HepG2 (cell line): ENCODE measurements at regions not wholly inside any gene's neighbourhood (a gene's known extent, or its start where the extent isn't known, plus 50 kb on each side); places are given as distances from the start of the nearest gene placed in this dataset.
"Not testable (repeated sequence)": the region's sequence is repeated elsewhere in the genome, so short reads cannot be mapped to it uniquely, and the experiment has no call there.

Source experiments
- ATAC-seq: fragments of 200-7000 bp; cut with Tn5 transposase; 3 replicates; pipeline ENCODE4 v1.9.1; 2020; ENCODE audit warnings: mild to moderate bottlenecking, moderate library complexity
- BruUV-seq: library from RNA; stranded (reverse); fragments of 400-500 nt; replicated peaks from 2 replicates; lab custom pipeline; 2021; lab: Mats Ljungman, UMichigan
- CTCF ChIA-PET: fragments of 300-600 bp; formaldehyde crosslinking; extraction: SDS; loops from one replicate; lab custom pipeline; 2021; ENCODE audit warnings: low total read pairs, inconsistent platforms, low intra/inter-chr PET ratio; lab: Yijun Ruan, JAX
- POLR2A ChIA-PET: fragments of 350-600 bp; sonication (Branson Sonifier 250); formaldehyde crosslinking; loops from one replicate; lab custom pipeline; 2020; ENCODE audit warnings: antibody characterized with exemption, inconsistent platforms; lab: Yijun Ruan, JAX
- DNase-seq: peaks from one replicate; pipeline ENCODE4 v3.0.0-alpha.2; 2015; ENCODE audit warnings: low spot score
- FAIRE-seq: peaks from 3 replicates; lab custom pipeline; 2011; peaks lifted over from hg19 to GRCh38; lab: Jason Lieb, UNC
- H2AFZ ChIP-seq: one replicate; pipeline ENCODE4 v1.6.1; 2011; ENCODE audit warnings: low read length, inconsistent platforms
- H3K27ac ChIP-seq: fragments of 300-600 bp; 3 replicates; pipeline ENCODE4 v1.8.0; 2011; ENCODE audit warnings: mixed run types, mild to moderate bottlenecking, mixed read lengths, low read length, inconsistent platforms; ENCODE audit not compliant: insufficient read depth; ENCODE audit errors: extremely low read length
- H3K27me3 ChIP-seq, 2 experiments: fragments of 200-600 bp in 1 of 2; 2 replicates in 1 of 2; 3 replicates in 1 of 2; pipeline versions ENCODE4 v1.6.0 to v1.8.0; 2011; ENCODE audit warnings: low read length in 2 of 2, mild to moderate bottlenecking in 2 of 2, moderate library complexity in 2 of 2, inconsistent platforms in 1 of 2; ENCODE audit not compliant: insufficient read depth in 2 of 2, control insufficient read depth in 1 of 2
- H3K36me3 ChIP-seq, 2 experiments: fragments of 200-600 bp in 1 of 2; replicated peaks in 1 of 2; 2 replicates in 1 of 2; 3 replicates in 1 of 2; pipeline versions ENCODE4 v1.5.1 to v1.8.0; 2011; ENCODE audit warnings: low read length in 2 of 2, inconsistent platforms in 1 of 2; ENCODE audit not compliant: insufficient read depth in 2 of 2, control insufficient read depth in 1 of 2
- H3K4me1 ChIP-seq: 2 replicates; pipeline ENCODE4 v1.5.1; 2012; ENCODE audit warnings: low read length, inconsistent platforms; ENCODE audit not compliant: insufficient read depth
- H3K4me2 ChIP-seq: 2 replicates; pipeline ENCODE4 v1.6.0; 2011; ENCODE audit warnings: low read depth, low read length, inconsistent platforms
- H3K4me3 ChIP-seq, 3 experiments: fragments of 200-600 bp in 1 of 3; sonication (generic), shearing (Covaris generic) in 1 of 3; replicated peaks in 1 of 3; 2 replicates each; pipeline ENCODE4 v1.5.1; 2011 to 2016; ENCODE audit warnings: low read length in 3 of 3, inconsistent platforms in 2 of 3, low read depth in 2 of 3, mild to moderate bottlenecking in 2 of 3, control low read depth in 1 of 3, mixed read lengths in 1 of 3; ENCODE audit not compliant: insufficient read depth in 1 of 3
- H3K79me2 ChIP-seq: one replicate; pipeline ENCODE4 v1.6.1; 2011; ENCODE audit warnings: low read length, inconsistent platforms; ENCODE audit not compliant: insufficient read depth
- H3K9ac ChIP-seq: 2 replicates; pipeline ENCODE4 v1.6.0; 2011; ENCODE audit warnings: mild to moderate bottlenecking, low read depth, low read length, inconsistent platforms; ENCODE audit not compliant: insufficient read depth
- H3K9me3 ChIP-seq: 2 replicates; pipeline ENCODE4 v1.5.1; 2012; ENCODE audit warnings: mild to moderate bottlenecking, low read length
- H4K20me1 ChIP-seq: 2 replicates; pipeline ENCODE4 v1.6.0; 2011; ENCODE audit warnings: inconsistent platforms, mild to moderate bottlenecking, low read length, moderate library complexity; ENCODE audit not compliant: insufficient read depth
- RAD21 ChIP-seq: fragments of 450-650 bp; formaldehyde crosslinking; IDR thresholded peaks from 2 replicates; pipeline ENCODE4 v1.5.0; 2020; ENCODE audit warnings: mild to moderate bottlenecking
- SMC3 ChIP-seq: IDR thresholded peaks from 2 replicates; pipeline ENCODE4 v1.6.1; 2011; ENCODE audit warnings: low read length, improper control_type of control experiment
- SOX6 ChIP-seq, 2 experiments: fragments of 450-650 bp in 1 of 2; sonication (generic) in 1 of 2; formaldehyde crosslinking in 1 of 2; IDR thresholded peaks; 2 replicates each; pipeline versions ENCODE4 v1.4.0 to v1.6.1; 2017 to 2020; ENCODE audit warnings: antibody characterized with exemption in 1 of 2, mild to moderate bottlenecking in 1 of 2, missing genetic modification reagents in 1 of 2
- ZNF501 ChIP-seq: sonication (generic); formaldehyde crosslinking; IDR thresholded peaks from 2 replicates; pipeline ENCODE4 v1.5.1; 2020; ENCODE audit warnings: mild to moderate bottlenecking, moderate library complexity, missing genetic modification reagents
- ZNF546 ChIP-seq: sonication (generic); formaldehyde crosslinking; conservative IDR thresholded peaks from 2 replicates; pipeline ENCODE4 v1.8.1; 2023; ENCODE audit warnings: mild to moderate bottlenecking, missing genetic modification reagents
- WGBS: methylation state at CpG from one replicate; pipeline ENCODE4 v1.1.6; 2017; ENCODE audit warnings: low lambda C conversion rate; 5-methylcytosine and 5-hydroxymethylcytosine counted together
- in situ Hi-C: cut with HindIII; loops from 2 replicates; pipeline ENCODE4 v1.10.0; 2017; ENCODE audit warnings: low pct_unique_long_range_greater_than_20kb; ENCODE audit not compliant: extremely low pct_ligation_motif_present
- intact Hi-C: fragments of 100-400 bp; cut with micrococcal nuclease; formaldehyde crosslinking; loops from one replicate; pipeline ENCODE4 v1.10.0; 2022; ENCODE audit not compliant: unreplicated experiment
- TF ChIP-seq, protein P1 (sequence below): sonication (generic); formaldehyde crosslinking; IDR thresholded peaks from 2 replicates; pipeline ENCODE4 v1.4.0; 2020; ENCODE audit warnings: mild to moderate bottlenecking, low read depth, missing genetic modification reagents
- TF ChIP-seq, protein P2 (sequence below): sonication (generic); formaldehyde crosslinking; IDR thresholded peaks from 2 replicates; pipeline ENCODE4 v1.5.1; 2020; ENCODE audit warnings: missing genetic modification reagents, mild to moderate bottlenecking, borderline replicate concordance
- TF ChIP-seq, protein P3 (sequence below): sonication (generic); formaldehyde crosslinking; IDR thresholded peaks from 2 replicates; pipeline ENCODE4 v1.5.0; 2020; ENCODE audit warnings: mild to moderate bottlenecking, missing genetic modification reagents, moderate library complexity
- TF ChIP-seq, protein P4 (sequence below): sonication (generic); formaldehyde crosslinking; IDR thresholded peaks from 2 replicates; pipeline ENCODE4 v1.8.1; 2022; ENCODE audit warnings: mild to moderate bottlenecking, missing genetic modification reagents

DNA sequence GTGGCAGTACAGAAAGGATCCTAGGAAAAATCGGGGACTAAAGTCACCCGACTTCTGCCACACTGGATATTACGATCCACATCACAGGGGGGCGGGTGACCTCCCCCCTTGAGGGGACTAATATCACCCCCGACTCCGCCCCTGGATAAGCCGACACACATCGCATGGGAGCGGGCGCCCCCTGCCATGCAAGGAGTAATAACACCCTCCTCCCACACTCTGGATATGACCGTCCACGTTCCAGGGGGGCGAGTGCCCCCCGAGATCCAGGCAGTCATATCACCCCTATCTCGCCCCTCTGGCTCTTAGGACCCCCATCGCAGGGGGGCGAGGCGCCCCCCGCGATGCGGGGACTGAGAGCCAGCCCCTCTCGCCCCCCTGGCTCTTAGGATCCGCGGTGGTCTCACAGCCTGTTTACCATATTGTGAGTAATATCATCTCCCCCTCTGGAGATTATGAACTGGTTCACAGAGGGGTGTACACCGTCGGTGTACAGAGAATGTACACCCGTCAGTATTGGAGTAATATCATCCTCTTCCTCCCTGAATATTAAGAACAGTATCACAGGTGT is 423.0 kb downstream of the DIRAS2 start (continued):
- TF ChIP-seq, protein P1, sequence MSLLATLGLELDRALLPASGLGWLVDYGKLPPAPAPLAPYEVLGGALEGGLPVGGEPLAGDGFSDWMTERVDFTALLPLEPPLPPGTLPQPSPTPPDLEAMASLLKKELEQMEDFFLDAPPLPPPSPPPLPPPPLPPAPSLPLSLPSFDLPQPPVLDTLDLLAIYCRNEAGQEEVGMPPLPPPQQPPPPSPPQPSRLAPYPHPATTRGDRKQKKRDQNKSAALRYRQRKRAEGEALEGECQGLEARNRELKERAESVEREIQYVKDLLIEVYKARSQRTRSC (CRISPR knock-in tag): no peak
- TF ChIP-seq, protein P2, sequence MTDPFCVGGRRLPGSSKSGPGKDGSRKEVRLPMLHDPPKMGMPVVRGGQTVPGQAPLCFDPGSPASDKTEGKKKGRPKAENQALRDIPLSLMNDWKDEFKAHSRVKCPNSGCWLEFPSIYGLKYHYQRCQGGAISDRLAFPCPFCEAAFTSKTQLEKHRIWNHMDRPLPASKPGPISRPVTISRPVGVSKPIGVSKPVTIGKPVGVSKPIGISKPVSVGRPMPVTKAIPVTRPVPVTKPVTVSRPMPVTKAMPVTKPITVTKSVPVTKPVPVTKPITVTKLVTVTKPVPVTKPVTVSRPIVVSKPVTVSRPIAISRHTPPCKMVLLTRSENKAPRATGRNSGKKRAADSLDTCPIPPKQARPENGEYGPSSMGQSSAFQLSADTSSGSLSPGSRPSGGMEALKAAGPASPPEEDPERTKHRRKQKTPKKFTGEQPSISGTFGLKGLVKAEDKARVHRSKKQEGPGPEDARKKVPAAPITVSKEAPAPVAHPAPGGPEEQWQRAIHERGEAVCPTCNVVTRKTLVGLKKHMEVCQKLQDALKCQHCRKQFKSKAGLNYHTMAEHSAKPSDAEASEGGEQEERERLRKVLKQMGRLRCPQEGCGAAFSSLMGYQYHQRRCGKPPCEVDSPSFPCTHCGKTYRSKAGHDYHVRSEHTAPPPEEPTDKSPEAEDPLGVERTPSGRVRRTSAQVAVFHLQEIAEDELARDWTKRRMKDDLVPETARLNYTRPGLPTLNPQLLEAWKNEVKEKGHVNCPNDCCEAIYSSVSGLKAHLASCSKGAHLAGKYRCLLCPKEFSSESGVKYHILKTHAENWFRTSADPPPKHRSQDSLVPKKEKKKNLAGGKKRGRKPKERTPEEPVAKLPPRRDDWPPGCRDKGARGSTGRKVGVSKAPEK: no peak
- TF ChIP-seq SMC3: peak; percentile 38; the same call in 1 of the 2 replicates
- no peak for TF ChIP-seq SOX6 (IDR thresholded peaks at IDR 0.05)
- no peak for TF ChIP-seq SOX6 (CRISPR knock-in tag; IDR thresholded peaks at IDR 0.05)
- TF ChIP-seq, protein P3, sequence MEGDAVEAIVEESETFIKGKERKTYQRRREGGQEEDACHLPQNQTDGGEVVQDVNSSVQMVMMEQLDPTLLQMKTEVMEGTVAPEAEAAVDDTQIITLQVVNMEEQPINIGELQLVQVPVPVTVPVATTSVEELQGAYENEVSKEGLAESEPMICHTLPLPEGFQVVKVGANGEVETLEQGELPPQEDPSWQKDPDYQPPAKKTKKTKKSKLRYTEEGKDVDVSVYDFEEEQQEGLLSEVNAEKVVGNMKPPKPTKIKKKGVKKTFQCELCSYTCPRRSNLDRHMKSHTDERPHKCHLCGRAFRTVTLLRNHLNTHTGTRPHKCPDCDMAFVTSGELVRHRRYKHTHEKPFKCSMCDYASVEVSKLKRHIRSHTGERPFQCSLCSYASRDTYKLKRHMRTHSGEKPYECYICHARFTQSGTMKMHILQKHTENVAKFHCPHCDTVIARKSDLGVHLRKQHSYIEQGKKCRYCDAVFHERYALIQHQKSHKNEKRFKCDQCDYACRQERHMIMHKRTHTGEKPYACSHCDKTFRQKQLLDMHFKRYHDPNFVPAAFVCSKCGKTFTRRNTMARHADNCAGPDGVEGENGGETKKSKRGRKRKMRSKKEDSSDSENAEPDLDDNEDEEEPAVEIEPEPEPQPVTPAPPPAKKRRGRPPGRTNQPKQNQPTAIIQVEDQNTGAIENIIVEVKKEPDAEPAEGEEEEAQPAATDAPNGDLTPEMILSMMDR (CRISPR knock-in tag): peak; percentile 69
- TF ChIP-seq ZNF501 (CRISPR knock-in tag): no peak
- TF ChIP-seq ZNF546 (CRISPR knock-in tag): no peak
- TF ChIP-seq, protein P4, sequence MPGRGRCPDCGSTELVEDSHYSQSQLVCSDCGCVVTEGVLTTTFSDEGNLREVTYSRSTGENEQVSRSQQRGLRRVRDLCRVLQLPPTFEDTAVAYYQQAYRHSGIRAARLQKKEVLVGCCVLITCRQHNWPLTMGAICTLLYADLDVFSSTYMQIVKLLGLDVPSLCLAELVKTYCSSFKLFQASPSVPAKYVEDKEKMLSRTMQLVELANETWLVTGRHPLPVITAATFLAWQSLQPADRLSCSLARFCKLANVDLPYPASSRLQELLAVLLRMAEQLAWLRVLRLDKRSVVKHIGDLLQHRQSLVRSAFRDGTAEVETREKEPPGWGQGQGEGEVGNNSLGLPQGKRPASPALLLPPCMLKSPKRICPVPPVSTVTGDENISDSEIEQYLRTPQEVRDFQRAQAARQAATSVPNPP (CRISPR knock-in tag): no peak
- TF ChIP-seq RAD21 (CRISPR knock-in tag): peak; percentile 41
- TF ChIP-seq, all 625 proteins: peak for 5

DNA sequence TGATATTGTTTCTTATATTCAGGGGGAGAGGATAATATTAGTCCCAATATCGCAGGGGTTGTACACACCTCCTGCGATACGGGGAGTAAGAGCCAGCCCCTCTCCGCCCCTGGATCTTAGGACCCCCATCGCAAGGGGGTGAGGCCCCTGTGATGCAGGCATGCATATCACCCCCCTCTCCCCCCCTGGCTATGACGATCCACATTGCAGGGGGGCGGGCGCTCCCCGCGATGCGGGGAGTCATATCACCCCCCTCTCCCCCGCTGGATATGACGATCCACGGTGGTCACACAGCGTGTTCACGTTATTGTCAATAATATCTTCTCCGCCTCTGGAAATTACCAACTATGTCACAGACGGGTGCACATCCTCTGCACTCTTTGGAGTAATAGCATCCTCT is 420.7 kb downstream of the DIRAS2 start:
- DNase-seq, in situ Hi-C loops, ATAC-seq, H3K4me2 ChIP-seq, FAIRE-seq, H2AFZ ChIP-seq, H3K9me3 ChIP-seq, intact Hi-C loops, CTCF ChIA-PET, H4K20me1 ChIP-seq, H3K27ac ChIP-seq, H3K9ac ChIP-seq, H3K4me1 ChIP-seq, H3K4me3 ChIP-seq, POLR2A ChIA-PET, BruUV-seq, H3K79me2 ChIP-seq, H3K27me3 ChIP-seq, H3K36me3 ChIP-seq: not testable (repeated sequence)
- 21% methylated on average over 16 of the region's 18 CpGs for WGBS
